MM.1S (cell line): ENCODE measurements at regions not wholly inside any gene's neighbourhood (a gene's known extent, or its start where the extent isn't known, plus 50 kb on each side); places are given as distances from the start of the nearest gene placed in this dataset.

Source experiments
- DNase-seq: peaks from one replicate; pipeline ENCODE4 v3.0.0-alpha.2; 2015
- H2AFZ ChIP-seq: fragments of 300-600 bp; sonication (generic); 2 replicates; pipeline ENCODE4 v1.6.0; 2016; ENCODE audit warnings: antibody characterized with exemption, low read length
- H3F3A ChIP-seq: fragments of 300-600 bp; sonication (generic); 2 replicates; pipeline ENCODE4 v1.6.1; 2016; ENCODE audit warnings: mild to moderate bottlenecking, antibody characterized with exemption, low read length, moderate library complexity, mixed read lengths; ENCODE audit not compliant: insufficient read depth
- H3K27ac ChIP-seq: fragments of 300-600 bp; sonication (generic); 2 replicates; pipeline ENCODE4 v1.5.1; 2016; ENCODE audit warnings: mild to moderate bottlenecking, low read length
- H3K27me3 ChIP-seq: fragments of 300-600 bp; sonication (generic); replicated peaks from 2 replicates; pipeline ENCODE4 v1.6.0; 2016; ENCODE audit warnings: low read length; ENCODE audit not compliant: insufficient read depth
- H3K36me3 ChIP-seq: fragments of 300-600 bp; sonication (generic); replicated peaks from 2 replicates; pipeline ENCODE4 v1.6.1; 2016; ENCODE audit warnings: mild to moderate bottlenecking, low read length, mixed read lengths; ENCODE audit not compliant: insufficient read depth
- H3K4me1 ChIP-seq: fragments of 300-600 bp; sonication (generic); 2 replicates; pipeline ENCODE4 v1.6.1; 2016; ENCODE audit warnings: low read length, mixed read lengths
- H3K4me2 ChIP-seq: fragments of 300-600 bp; sonication (generic); 2 replicates; pipeline ENCODE4 v1.6.0; 2016; ENCODE audit warnings: low read depth, low read length
- H3K4me3 ChIP-seq: fragments of 300-600 bp; sonication (generic); 2 replicates; pipeline ENCODE4 v1.5.1; 2016; ENCODE audit warnings: low read length, mixed read lengths
- H3K79me2 ChIP-seq: fragments of 300-600 bp; sonication (generic); 2 replicates; pipeline ENCODE4 v1.6.1; 2016; ENCODE audit warnings: mixed run types, low read length, mixed read lengths
- H3K9ac ChIP-seq: fragments of 300-600 bp; sonication (generic); 2 replicates; pipeline ENCODE4 v1.6.1; 2016; ENCODE audit warnings: low read length, mixed read lengths
- H3K9me2 ChIP-seq: fragments of 300-600 bp; sonication (generic); replicated peaks from 2 replicates; pipeline ENCODE4 v1.6.1; 2016; ENCODE audit warnings: mild to moderate bottlenecking, low read length, mixed read lengths; ENCODE audit not compliant: insufficient read depth
- H3K9me3 ChIP-seq: fragments of 300-600 bp; sonication (generic); replicated peaks from 2 replicates; pipeline ENCODE4 v1.6.1; 2016; ENCODE audit warnings: mild to moderate bottlenecking, low read length, mixed read lengths; ENCODE audit not compliant: insufficient read depth
- H4K20me1 ChIP-seq: fragments of 300-600 bp; sonication (generic); 2 replicates; pipeline ENCODE4 v1.6.1; 2016; ENCODE audit warnings: mild to moderate bottlenecking, low read length, moderate library complexity, mixed read lengths; ENCODE audit not compliant: insufficient read depth
- EZH2 ChIP-seq: fragments of 300-600 bp; sonication (generic); optimal IDR thresholded peaks from 2 replicates; pipeline ENCODE3; 2017; ENCODE audit warnings: low read depth, mild to moderate bottlenecking, antibody characterized with exemption, low read length, mixed read lengths
- EZH2phosphoT487 ChIP-seq: fragments of 300-600 bp; sonication (generic); IDR thresholded peaks from 2 replicates; pipeline ENCODE4 v1.6.1; 2018; ENCODE audit warnings: antibody characterized with exemption, low read length
- TF ChIP-seq, protein P1 (sequence below): fragments of 300-600 bp; sonication (generic); IDR thresholded peaks from 2 replicates; pipeline ENCODE4 v1.5.1; 2016; ENCODE audit warnings: antibody characterized with exemption, low read length, mixed read lengths

DNA sequence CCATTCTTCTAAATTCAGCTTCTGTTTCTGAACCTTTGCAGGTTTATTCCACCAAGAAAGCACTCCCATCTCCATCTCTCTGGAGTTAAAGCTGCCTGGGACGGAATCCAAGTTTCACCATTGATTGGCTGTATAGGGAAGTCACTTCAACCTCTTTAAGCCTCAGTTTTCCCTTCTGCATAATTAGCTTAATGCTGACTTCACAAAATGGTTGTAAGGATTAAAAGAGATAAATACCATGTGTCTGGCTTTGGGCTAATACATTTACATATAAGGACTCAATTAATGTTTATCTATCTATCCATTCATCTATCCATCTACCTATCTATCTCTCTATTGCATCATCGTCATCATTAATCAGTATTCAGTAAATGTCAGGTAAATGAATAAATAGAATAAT, 629.6 kb upstream of the MGMT start:
- Histone ChIP-seq H3K36me3 (no peaks in the 10 kb centered on the region), H3K9ac (no peak overlapping the region), H3K27ac (no peak overlapping the region), H2AFZ (no peak overlapping the region), H3K9me2 (no peaks in the 10 kb centered on the region), H3K27me3 (no peaks in the 10 kb centered on the region), H3K4me2 (no peak overlapping the region), H3K4me1 (no peaks in the 10 kb centered on the region), H3K79me2 (no peaks in the 10 kb centered on the region), H4K20me1 (no peaks in the 10 kb centered on the region), H3K4me3 (no peak overlapping the region), H3K9me3 (no peaks in the 10 kb centered on the region), H3F3A (no peaks in the 10 kb centered on the region)
- DNase-seq, result no peak
- TF ChIP-seq EZH2phosphoT487 (no peak), EZH2 (no peak)
- TF ChIP-seq, protein P1, sequence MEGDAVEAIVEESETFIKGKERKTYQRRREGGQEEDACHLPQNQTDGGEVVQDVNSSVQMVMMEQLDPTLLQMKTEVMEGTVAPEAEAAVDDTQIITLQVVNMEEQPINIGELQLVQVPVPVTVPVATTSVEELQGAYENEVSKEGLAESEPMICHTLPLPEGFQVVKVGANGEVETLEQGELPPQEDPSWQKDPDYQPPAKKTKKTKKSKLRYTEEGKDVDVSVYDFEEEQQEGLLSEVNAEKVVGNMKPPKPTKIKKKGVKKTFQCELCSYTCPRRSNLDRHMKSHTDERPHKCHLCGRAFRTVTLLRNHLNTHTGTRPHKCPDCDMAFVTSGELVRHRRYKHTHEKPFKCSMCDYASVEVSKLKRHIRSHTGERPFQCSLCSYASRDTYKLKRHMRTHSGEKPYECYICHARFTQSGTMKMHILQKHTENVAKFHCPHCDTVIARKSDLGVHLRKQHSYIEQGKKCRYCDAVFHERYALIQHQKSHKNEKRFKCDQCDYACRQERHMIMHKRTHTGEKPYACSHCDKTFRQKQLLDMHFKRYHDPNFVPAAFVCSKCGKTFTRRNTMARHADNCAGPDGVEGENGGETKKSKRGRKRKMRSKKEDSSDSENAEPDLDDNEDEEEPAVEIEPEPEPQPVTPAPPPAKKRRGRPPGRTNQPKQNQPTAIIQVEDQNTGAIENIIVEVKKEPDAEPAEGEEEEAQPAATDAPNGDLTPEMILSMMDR, result no peak

DNA sequence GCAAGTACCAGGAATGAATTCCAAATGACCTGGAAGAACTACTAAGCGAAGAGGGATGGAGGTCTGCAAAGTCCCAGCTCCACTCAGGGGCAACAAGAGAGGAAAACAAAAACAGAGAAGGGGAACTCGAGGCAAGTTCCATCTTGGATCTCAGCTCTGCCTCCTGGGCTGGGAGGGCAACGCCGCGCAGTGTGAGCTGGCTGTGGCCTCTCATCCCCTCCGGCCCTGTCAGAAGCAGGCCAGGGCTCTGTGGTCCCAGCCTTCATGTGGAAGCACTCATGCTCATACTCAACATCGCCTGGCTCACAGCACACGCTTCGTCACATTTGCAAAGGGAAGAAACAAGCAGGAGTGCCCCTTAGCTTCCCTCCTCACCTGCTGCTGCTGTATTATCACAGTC, 627.9 kb upstream of the MGMT start:
- no peak overlapping the region for H2AFZ ChIP-seq
- H3K4me1 ChIP-seq, result no peaks in the 10 kb centered on the region

DNA sequence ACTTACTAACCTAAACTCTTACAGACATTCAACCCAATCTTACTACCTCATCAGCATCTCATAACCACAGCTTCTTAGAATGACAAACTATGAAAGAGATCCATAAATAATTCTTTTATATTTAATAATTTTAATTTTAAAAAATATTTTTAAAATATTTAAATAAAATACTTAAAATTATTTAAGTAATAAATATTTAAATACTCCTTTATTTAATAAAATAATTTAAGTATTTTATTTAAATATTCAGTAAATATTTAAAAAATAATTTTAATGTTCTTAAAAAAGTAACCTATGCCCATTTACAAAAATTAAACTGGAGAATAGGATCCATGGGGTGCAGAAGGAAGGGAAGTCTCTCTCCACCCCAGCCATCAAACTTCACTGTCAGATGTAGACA, 627.3 kb upstream of the MGMT start:
- Histone ChIP-seq H3K36me3 (no peaks in the 10 kb centered on the region), H3K27ac (no peak overlapping the region), H3K9me3 (no peaks in the 10 kb centered on the region), H2AFZ (no peak overlapping the region), H3F3A (no peaks in the 10 kb centered on the region), H4K20me1 (no peaks in the 10 kb centered on the region), H3K9ac (no peak overlapping the region), H3K4me2 (no peak overlapping the region), H3K79me2 (no peaks in the 10 kb centered on the region), H3K4me3 (no peak overlapping the region), H3K27me3 (no peaks in the 10 kb centered on the region), H3K9me2 (no peaks in the 10 kb centered on the region), H3K4me1 (no peaks in the 10 kb centered on the region)
- TF ChIP-seq, protein P1, result no peak
- no peak for TF ChIP-seq EZH2phosphoT487
- no peak for TF ChIP-seq EZH2
- no peak for DNase-seq

More for the DNA sequence above, 627.9 kb upstream of the MGMT start:
- no peak overlapping the region for H3K9ac ChIP-seq
- H3K4me3 ChIP-seq, result no peak overlapping the region
- no peak overlapping the region for H3K4me2 ChIP-seq
- no peaks in the 10 kb centered on the region for H3K27me3 ChIP-seq
- H3F3A ChIP-seq, result no peaks in the 10 kb centered on the region
- no peaks in the 10 kb centered on the region for H3K9me2 ChIP-seq
- DNase-seq, result no peak
- TF ChIP-seq EZH2, result no peak
- TF ChIP-seq, protein P1, result no peak
- TF ChIP-seq EZH2phosphoT487, result no peak
- no peaks in the 10 kb centered on the region for H4K20me1 ChIP-seq
- no peaks in the 10 kb centered on the region for H3K79me2 ChIP-seq
- H3K27ac ChIP-seq, result no peak overlapping the region; the same call in 1 of the 2 replicates
- no peaks in the 10 kb centered on the region for H3K36me3 ChIP-seq
- no peaks in the 10 kb centered on the region for H3K9me3 ChIP-seq
